ENCODE measurements at regions not wholly inside any gene's neighbourhood (a gene's known extent, or its start where the extent isn't known, plus 50 kb on each side); places are given as distances from the start of the nearest gene placed in this dataset.

- Histone ChIP-seq H3K4me3 (ENCODE audit: low read depth, low read length) (no peak overlapping the region), H3K27me3 (ENCODE audit: control insufficient read depth, insufficient read depth, low read length) (no peaks in the 10 kb centered on the region), H3K36me3 (ENCODE audit: control insufficient read depth, insufficient read depth, low read length) (no peaks in the 10 kb centered on the region)
- no peak for TF ChIP-seq CTCF (IDR thresholded peaks at IDR 0.05; ENCODE audit: insufficient read depth, low read length, severe bottlenecking)
- DNase-seq (ENCODE audit: low read depth) (peak; percentile 56), FAIRE-seq (no peak)
These were observed 161.6 kb upstream of the MID1 start for GRCh38 chrX:10781847-10782530.

GRCh38 chrX:10783451-10783995 lies 163.1 kb upstream of the MID1 start:
- Histone ChIP-seq H3K36me3 (ENCODE audit: control insufficient read depth, insufficient read depth, low read length) (no peaks in the 10 kb centered on the region), H3K27me3 (ENCODE audit: control insufficient read depth, insufficient read depth, low read length) (no peaks in the 10 kb centered on the region), H3K4me3 (ENCODE audit: low read depth, low read length) (no peak overlapping the region)
- no peak for TF ChIP-seq CTCF (IDR thresholded peaks at IDR 0.05; ENCODE audit: insufficient read depth, low read length, severe bottlenecking)
- DNase-seq (ENCODE audit: low read depth) (no peak), FAIRE-seq (no peak)

- DNase-seq (ENCODE audit: low read depth): no peak
- Histone ChIP-seq H3K36me3 (ENCODE audit: control insufficient read depth, insufficient read depth, low read length) (no peaks in the 10 kb centered on the region), H3K27me3 (ENCODE audit: control insufficient read depth, insufficient read depth, low read length) (no peaks in the 10 kb centered on the region), H3K4me3 (ENCODE audit: low read depth, low read length) (no peak overlapping the region)
- no peak for TF ChIP-seq CTCF (IDR thresholded peaks at IDR 0.05; ENCODE audit: insufficient read depth, low read length, severe bottlenecking)
- FAIRE-seq: no peak
These were observed 166.9 kb upstream of the MID1 start for GRCh38 chrX:10787264-10787663.

GRCh38 chrX:10794203-10794630 lies 173.8 kb upstream of the MID1 start:
- Histone ChIP-seq H3K27me3 (ENCODE audit: control insufficient read depth, insufficient read depth, low read length) (no peaks in the 10 kb centered on the region), H3K4me3 (ENCODE audit: low read depth, low read length) (no peak overlapping the region), H3K36me3 (ENCODE audit: control insufficient read depth, insufficient read depth, low read length) (no peaks in the 10 kb centered on the region)
- no peak for TF ChIP-seq CTCF (IDR thresholded peaks at IDR 0.05; ENCODE audit: insufficient read depth, low read length, severe bottlenecking)
- DNase-seq (ENCODE audit: low read depth) (peak; percentile 77), FAIRE-seq (no peak)

- FAIRE-seq: no peak
These were observed 175.3 kb upstream of the MID1 start for GRCh38 chrX:10795721-10796120.

More at GRCh38 chrX:10795721-10796120, 175.3 kb upstream of the MID1 start:
- TF ChIP-seq CTCF (IDR thresholded peaks at IDR 0.05; ENCODE audit: insufficient read depth, low read length, severe bottlenecking): no peak
- no peaks in the 10 kb centered on the region for H3K36me3 ChIP-seq (ENCODE audit: control insufficient read depth, insufficient read depth, low read length)
- H3K4me3 ChIP-seq (ENCODE audit: low read depth, low read length): no peak overlapping the region
- no peaks in the 10 kb centered on the region for H3K27me3 ChIP-seq (ENCODE audit: control insufficient read depth, insufficient read depth, low read length)
- DNase-seq (ENCODE audit: low read depth): no peak

Measured in bronchial epithelial cell (primary cell).